CD14-positive monocyte (primary cell): ENCODE measurements at regions not wholly inside any gene's neighbourhood (a gene's known extent, or its start where the extent isn't known, plus 50 kb on each side); places are given as distances from the start of the nearest gene placed in this dataset.

Source experiments
- DNase-seq, 3 donors: peaks; one replicate each; pipeline ENCODE4 v3.0.0-alpha.2; 2011 to 2022
- H2AFZ ChIP-seq: 2 replicates; pipeline ENCODE4 v1.6.0; 2012; ENCODE audit warnings: mild to moderate bottlenecking, low read depth, low read length, inconsistent platforms; ENCODE audit not compliant: insufficient read depth, poor library complexity, severe bottlenecking
- H3K27ac ChIP-seq, 2 donors: 1 replicate in 1 of 2; 2 replicates in 1 of 2; pipeline ENCODE4 v1.5.1; 2012 to 2013; ENCODE audit warnings: low read length in 2 of 2, control low read depth in 1 of 2, inconsistent platforms in 1 of 2, low read depth in 1 of 2, mild to moderate bottlenecking in 1 of 2
- H3K27me3 ChIP-seq, 2 donors: one replicate each; pipeline versions ENCODE4 v1.6.0 to v1.6.1; 2011 to 2013; ENCODE audit warnings: low read length in 2 of 2; ENCODE audit not compliant: control insufficient read depth in 2 of 2, insufficient read depth in 2 of 2
- H3K36me3 ChIP-seq, 2 donors: replicated peaks in 1 of 2; 1 replicate in 1 of 2; 2 replicates in 1 of 2; pipeline versions ENCODE4 v1.5.1 to v1.6.1; 2012 to 2013; ENCODE audit warnings: low read length in 2 of 2, control low read depth in 1 of 2, inconsistent platforms in 1 of 2, mild to moderate bottlenecking in 1 of 2; ENCODE audit not compliant: insufficient read depth in 2 of 2, control insufficient read depth in 1 of 2
- H3K4me1 ChIP-seq, 2 donors: 1 replicate in 1 of 2; 2 replicates in 1 of 2; pipeline versions ENCODE4 v1.5.1 to v1.6.1; 2012 to 2013; ENCODE audit warnings: low read length in 2 of 2, control low read depth in 1 of 2, inconsistent platforms in 1 of 2, mild to moderate bottlenecking in 1 of 2, moderate library complexity in 1 of 2; ENCODE audit not compliant: insufficient read depth in 2 of 2, control insufficient read depth in 1 of 2
- H3K4me2 ChIP-seq: replicated peaks from 2 replicates; pipeline ENCODE3; 2012; ENCODE audit warnings: low read length, moderate library complexity, mild to moderate bottlenecking; ENCODE audit not compliant: poor library complexity, severe bottlenecking; ENCODE audit errors: extremely low read depth
- H3K4me3 ChIP-seq, 3 experiments: fragments of 200-600 bp in 1 of 3; sonication (generic) in 1 of 3; replicated peaks in 1 of 3; 1 replicate in 2 of 3; 2 replicates in 1 of 3; pipeline ENCODE4 v1.5.1; 2011 to 2013; ENCODE audit warnings: low read length in 3 of 3, mild to moderate bottlenecking in 3 of 3, control low read depth in 2 of 3, low read depth in 2 of 3, inconsistent platforms in 1 of 3, moderate library complexity in 1 of 3
- H3K79me2 ChIP-seq: 2 replicates; pipeline ENCODE4 v1.6.0; 2012; ENCODE audit warnings: mild to moderate bottlenecking, control low read depth, inconsistent platforms, low read length, moderate library complexity; ENCODE audit not compliant: insufficient read depth
- H3K9ac ChIP-seq: 2 replicates; pipeline ENCODE4 v1.6.0; 2017; ENCODE audit warnings: low read length, mild to moderate bottlenecking; ENCODE audit not compliant: insufficient read depth, poor library complexity, severe bottlenecking
- H3K9me3 ChIP-seq, 2 donors: replicated peaks in 1 of 2; 1 replicate in 1 of 2; 2 replicates in 1 of 2; pipeline versions ENCODE4 v1.5.1 to v1.6.1; 2012 to 2013; ENCODE audit warnings: low read length in 2 of 2, control low read depth in 1 of 2; ENCODE audit not compliant: control insufficient read depth in 1 of 2, insufficient read depth in 1 of 2
- H4K20me1 ChIP-seq: 2 replicates; pipeline ENCODE4 v1.6.0; 2012; ENCODE audit warnings: mild to moderate bottlenecking, low read length, control low read depth, moderate library complexity; ENCODE audit not compliant: insufficient read depth
- H3K27ac Mint-ChIP-seq, 7 donors: one replicate each; pipeline ENCODE4 v1.8.0; 2020; ENCODE audit warnings: mild to moderate bottlenecking in 7 of 7, mixed read lengths in 7 of 7, moderate library complexity in 6 of 7, inconsistent platforms in 2 of 7
- H3K27me3 Mint-ChIP-seq, 3 donors: one replicate each; pipeline ENCODE4 v1.8.0; 2021 to 2022; ENCODE audit warnings: low read depth in 3 of 3, mild to moderate bottlenecking in 3 of 3, mixed read lengths in 3 of 3, moderate library complexity in 3 of 3, inconsistent platforms in 1 of 3
- H3K36me3 Mint-ChIP-seq, 2 donors: one replicate each; pipeline ENCODE4 v1.8.0; 2020; ENCODE audit warnings: mixed read lengths in 2 of 2, inconsistent platforms in 1 of 2, mild to moderate bottlenecking in 1 of 2
- H3K4me1 Mint-ChIP-seq: one replicate; pipeline ENCODE4 v1.8.0; 2020; ENCODE audit warnings: mild to moderate bottlenecking, mixed read lengths
- H3K4me3 Mint-ChIP-seq, 2 donors: one replicate each; pipeline ENCODE4 v1.8.0; 2020; ENCODE audit warnings: mild to moderate bottlenecking in 2 of 2, mixed read lengths in 2 of 2, moderate library complexity in 1 of 2
- H3K9me3 Mint-ChIP-seq, 7 donors: one replicate each; pipeline ENCODE4 v1.8.0; 2020 to 2022; ENCODE audit warnings: mixed read lengths in 7 of 7, mild to moderate bottlenecking in 6 of 7, moderate library complexity in 6 of 7, inconsistent platforms in 2 of 7
- CTCF ChIP-seq: fragments of 200-600 bp; IDR thresholded peaks from one replicate; pipeline ENCODE4 v1.8.0; 2022; ENCODE audit warnings: antibody characterized with exemption, mild to moderate bottlenecking
- WGBS: methylation state at CpG from one replicate; pipeline ENCODE4 v1.1.5; 2013; ENCODE audit warnings: missing lambda C conversion rate; ENCODE audit not compliant: insufficient coverage; 5-methylcytosine and 5-hydroxymethylcytosine counted together
- intact Hi-C, 2 donors: fragments of 100-400 bp; cut with micrococcal nuclease; formaldehyde crosslinking; loops; one replicate each; pipeline versions ENCODE4 v1.15.0 to v1.15.1; 2023

GRCh38 chr2:58562276-58562675 is 321.2 kb upstream of the FANCL start:
- intact Hi-C loops: no loop called here
- Mint-ChIP-seq H3K4me3 (no peak overlapping the region), H3K9me3 (peaks cover 0 to 4% (median 0%) of the 10 kb centered on the region in 7 donors), H3K27ac (no peak overlapping the region), H3K4me1 (no peaks in the 10 kb centered on the region), H3K27me3 (peaks cover 0 to 3% (median 2%) of the 10 kb centered on the region in 3 donors), H3K36me3 (no peaks in the 10 kb centered on the region)
- no peak overlapping the region for H2AFZ ChIP-seq
- no peak overlapping the region for H3K27ac ChIP-seq
- no peak overlapping the region for H3K4me3 ChIP-seq
- no peak overlapping the region for H3K9ac ChIP-seq
- H4K20me1 ChIP-seq: no peaks in the 10 kb centered on the region
- H3K27me3 ChIP-seq: no peaks in the 10 kb centered on the region
- no peaks in the 10 kb centered on the region for H3K9me3 ChIP-seq
- H3K36me3 ChIP-seq: no peaks in the 10 kb centered on the region
- H3K4me2 ChIP-seq: no peak overlapping the region
- no peaks in the 10 kb centered on the region for H3K79me2 ChIP-seq
- no peak for TF ChIP-seq CTCF
- H3K4me1 ChIP-seq: no peaks in the 10 kb centered on the region
- WGBS: no CpG with 5 or more reads among the region's 2 CpGs
- DNase-seq: no peak

GRCh38 chr2:58560531-58560930 is 319.4 kb upstream of the FANCL start:
- DNase-seq: no peak
- Histone ChIP-seq H3K9me3 (no peaks in the 10 kb centered on the region), H3K4me2 (no peak overlapping the region), H3K4me1 (no peaks in the 10 kb centered on the region), H3K36me3 (no peaks in the 10 kb centered on the region), H2AFZ (no peak overlapping the region), H3K9ac (no peak overlapping the region), H3K4me3 (no peak overlapping the region), H3K79me2 (no peaks in the 10 kb centered on the region), H4K20me1 (no peaks in the 10 kb centered on the region), H3K27me3 (no peaks in the 10 kb centered on the region), H3K27ac (no peak overlapping the region)
- Mint-ChIP-seq H3K36me3 (no peaks in the 10 kb centered on the region), H3K27me3 (peaks cover 0 to 3% (median 2%) of the 10 kb centered on the region in 3 donors), H3K9me3 (peaks cover 0 to 4% (median 0%) of the 10 kb centered on the region in 7 donors), H3K27ac (no peak overlapping the region), H3K4me3 (no peak overlapping the region), H3K4me1 (no peaks in the 10 kb centered on the region)
- TF ChIP-seq CTCF: no peak
- WGBS: no CpG with 5 or more reads among the region's 3 CpGs
- intact Hi-C loops: no loop called here
